ENCODE measurements at regions not wholly inside any gene's neighbourhood (a gene's known extent, or its start where the extent isn't known, plus 50 kb on each side); places are given as distances from the start of the nearest gene placed in this dataset.
"Not testable (repeated sequence)": the region's sequence is repeated elsewhere in the genome, so short reads cannot be mapped to it uniquely, and the experiment has no call there.

DNA sequence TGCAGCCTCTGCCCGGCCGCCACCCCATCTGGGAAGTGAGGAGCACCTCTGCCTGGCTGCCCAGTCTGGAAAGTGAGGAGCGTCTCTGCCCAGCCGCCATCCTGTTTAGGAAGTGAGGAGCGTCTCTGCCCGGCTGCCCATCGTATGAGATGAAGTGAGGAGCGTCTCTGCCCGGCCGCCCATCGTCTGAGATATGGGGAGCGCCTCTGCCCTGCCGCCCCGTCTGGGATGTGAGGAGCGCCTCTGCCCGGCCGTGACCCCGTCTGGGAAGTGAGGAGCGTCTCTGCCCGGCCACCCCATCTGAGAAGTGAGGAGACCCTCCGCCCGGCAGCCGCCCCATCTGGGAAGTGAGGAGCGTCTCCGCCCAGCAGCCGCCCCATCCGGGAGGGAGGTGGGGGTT is 1069.5 kb upstream of the EPHA6 start:
- not testable (repeated sequence) for DNase-seq, H3K9me3 ChIP-seq, H3K36me3 ChIP-seq, H3K27me3 ChIP-seq, H3K4me3 ChIP-seq

- DNase-seq: no peak
- Histone ChIP-seq H3K4me3 (no peak overlapping the region), H3K27me3 (no peaks in the 10 kb centered on the region), H3K36me3 (no peaks in the 10 kb centered on the region), H3K9me3 (no peaks in the 10 kb centered on the region; the same call in 1 of the 2 replicates)
These were observed 1064.3 kb upstream of the EPHA6 start for GRCh38 chr3:95750097-95750496.

GRCh38 chr3:95751509-95751908 is 1062.9 kb upstream of the EPHA6 start:
- no peak overlapping the region for H3K4me3 ChIP-seq
- H3K9me3 ChIP-seq: no peaks in the 10 kb centered on the region
- DNase-seq: no peak
- no peaks in the 10 kb centered on the region for H3K27me3 ChIP-seq
- no peaks in the 10 kb centered on the region for H3K36me3 ChIP-seq

DNA sequence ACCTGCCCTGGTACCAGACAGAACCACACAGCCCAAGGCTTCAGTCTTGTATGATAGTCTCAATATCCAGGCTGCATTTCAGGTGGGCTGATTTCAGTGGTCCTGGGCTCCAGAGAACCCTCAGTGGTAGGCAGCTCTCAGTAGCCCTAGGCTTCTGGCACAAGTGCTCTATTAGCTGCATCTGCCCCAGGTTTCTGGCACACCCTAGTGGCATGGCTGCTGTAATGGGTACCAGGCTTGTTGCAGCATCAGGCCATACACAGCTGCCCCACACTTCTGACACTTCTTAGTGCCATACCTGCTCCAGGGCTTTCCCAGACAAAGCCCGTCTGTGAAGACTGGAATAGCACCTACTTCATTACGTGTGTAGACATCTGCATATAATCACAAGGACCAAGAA is 1062.2 kb upstream of the EPHA6 start:
- Histone ChIP-seq H3K4me3 (no peak overlapping the region), H3K36me3 (no peaks in the 10 kb centered on the region)

GRCh38 chr3:95758707-95759106 is 1055.7 kb upstream of the EPHA6 start:
- Histone ChIP-seq H3K36me3 (no peaks in the 10 kb centered on the region), H3K9me3 (no peaks in the 10 kb centered on the region), H3K4me3 (no peak overlapping the region), H3K27me3 (no peaks in the 10 kb centered on the region)
- no peak for DNase-seq

More for the DNA sequence above, 1062.2 kb upstream of the EPHA6 start:
- Histone ChIP-seq H3K9me3 (no peaks in the 10 kb centered on the region), H3K27me3 (no peaks in the 10 kb centered on the region)
- no peak for DNase-seq

- Histone ChIP-seq H3K9me3 (no peaks in the 10 kb centered on the region), H3K36me3 (no peaks in the 10 kb centered on the region), H3K27me3 (no peaks in the 10 kb centered on the region), H3K4me3 (no peak overlapping the region)
- DNase-seq: no peak
These were observed 1054.6 kb upstream of the EPHA6 start for GRCh38 chr3:95759614-95760301.

DNA sequence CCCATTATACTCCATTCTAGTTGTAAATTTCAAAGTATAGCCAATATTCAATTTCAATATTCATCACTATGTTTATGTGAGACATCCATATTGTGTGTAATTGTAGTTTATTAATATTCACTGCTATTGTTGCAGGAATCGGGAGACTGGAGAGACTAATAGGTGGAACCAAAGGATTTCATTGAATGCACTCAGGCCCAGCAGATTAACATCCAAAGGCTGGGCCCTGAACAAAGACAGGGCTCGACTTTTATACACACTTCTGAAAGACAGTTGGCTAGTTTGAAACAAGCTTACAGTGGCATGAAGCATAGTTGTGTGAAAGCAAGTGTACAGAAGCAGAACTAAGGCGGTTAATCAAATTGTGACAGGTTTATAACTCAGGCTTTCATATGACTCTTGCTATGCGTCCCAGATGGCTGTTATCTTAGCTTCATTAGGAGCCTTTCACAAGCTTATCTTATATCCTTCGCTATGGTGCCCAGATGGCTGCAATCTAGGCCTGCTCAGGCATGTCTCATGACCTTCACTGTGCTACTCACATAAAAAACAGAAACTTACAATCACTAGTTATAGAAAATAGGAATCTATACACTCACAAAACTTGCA is 1038.8 kb upstream of the EPHA6 start:
- peaks cover 17% of the 10 kb centered on the region for H3K9me3 ChIP-seq
- no peak overlapping the region for H3K4me3 ChIP-seq
- no peak for DNase-seq
- no peaks in the 10 kb centered on the region for H3K36me3 ChIP-seq
- no peaks in the 10 kb centered on the region for H3K27me3 ChIP-seq

DNA sequence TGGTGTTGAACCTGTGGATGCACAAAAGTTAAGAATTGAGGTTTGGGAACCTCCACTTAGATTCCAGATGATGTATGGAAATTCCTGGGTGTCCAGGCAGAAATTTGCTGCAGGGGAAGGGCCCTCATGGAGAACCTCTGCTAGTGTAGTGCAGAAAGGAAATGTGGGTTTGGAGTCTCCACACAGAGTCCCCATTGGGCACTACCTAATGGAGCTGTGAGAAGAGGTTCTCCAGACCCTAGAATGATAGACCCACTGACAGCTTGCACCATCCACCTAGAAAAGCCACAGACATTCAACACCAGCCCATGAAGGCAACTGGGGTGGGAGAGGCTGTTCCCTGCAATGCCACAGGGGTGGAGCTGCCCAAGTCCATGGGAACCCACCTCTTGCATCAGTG is 1032.8 kb upstream of the EPHA6 start:
- Histone ChIP-seq H3K4me3 (no peak overlapping the region), H3K9me3 (peaks cover 4% of the 10 kb centered on the region; the same call in 1 of the 2 replicates)
- no peak for DNase-seq

DNA sequence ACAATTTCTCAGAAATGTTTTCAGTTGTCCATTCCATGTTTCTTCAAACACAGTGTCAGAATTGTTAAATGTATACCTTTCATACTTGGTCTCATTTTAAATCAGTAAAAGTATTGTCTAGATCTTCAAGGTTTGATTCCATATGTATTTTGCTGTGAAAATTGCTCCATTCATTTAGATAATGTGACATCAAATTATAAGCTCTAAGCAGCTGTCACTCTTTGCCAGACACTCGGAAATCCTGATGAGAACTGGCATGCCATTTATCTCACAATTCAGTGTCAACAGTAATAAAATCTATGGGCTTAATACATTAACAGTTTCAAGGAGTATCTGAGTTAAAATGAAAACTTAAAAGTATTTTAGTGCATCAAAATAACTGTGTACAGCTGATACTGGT is 1025.3 kb upstream of the EPHA6 start:
- DNase-seq: no peak
- no peak overlapping the region for H3K4me3 ChIP-seq
- H3K36me3 ChIP-seq: no peaks in the 10 kb centered on the region

More for the DNA sequence above, 1032.8 kb upstream of the EPHA6 start:
- Histone ChIP-seq H3K36me3 (no peaks in the 10 kb centered on the region), H3K27me3 (no peaks in the 10 kb centered on the region)

GRCh38 chr3:95797081-95797480 is 1017.3 kb upstream of the EPHA6 start:
- Histone ChIP-seq H3K4me3 (no peak overlapping the region), H3K9me3 (peaks cover 4% of the 10 kb centered on the region; the same call in 1 of the 2 replicates), H3K36me3 (no peaks in the 10 kb centered on the region), H3K27me3 (no peaks in the 10 kb centered on the region)
- DNase-seq: no peak

More for the DNA sequence above, 1025.3 kb upstream of the EPHA6 start:
- no peaks in the 10 kb centered on the region for H3K27me3 ChIP-seq
- H3K9me3 ChIP-seq: no peaks in the 10 kb centered on the region

DNA sequence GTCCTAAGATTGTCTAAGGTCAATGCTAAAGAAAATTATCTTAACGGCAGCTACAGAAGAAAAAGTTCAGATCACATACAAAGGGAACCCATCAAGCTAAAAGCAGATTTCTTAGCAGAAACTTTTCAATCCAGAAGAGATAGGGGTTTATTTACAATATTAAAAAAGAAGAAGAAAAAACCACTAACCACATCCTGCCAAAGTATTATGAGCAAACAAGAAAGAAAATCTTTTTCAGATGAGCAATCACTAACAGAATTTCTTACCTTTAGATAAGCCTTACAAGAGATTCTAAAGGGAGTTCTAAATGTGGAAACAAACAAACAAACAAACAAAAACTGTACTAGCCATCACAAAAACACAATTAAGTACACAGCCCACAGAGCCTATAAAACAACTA is 1015.8 kb upstream of the EPHA6 start:
- Histone ChIP-seq H3K9me3 (peaks cover 4% of the 10 kb centered on the region; the same call in 1 of the 2 replicates), H3K36me3 (no peaks in the 10 kb centered on the region), H3K27me3 (no peaks in the 10 kb centered on the region), H3K4me3 (no peak overlapping the region)
- no peak for DNase-seq

GRCh38 chr3:95810462-95810861 is 1003.9 kb upstream of the EPHA6 start:
- Histone ChIP-seq H3K36me3 (no peaks in the 10 kb centered on the region), H3K4me3 (no peak overlapping the region), H3K9me3 (no peaks in the 10 kb centered on the region), H3K27me3 (no peaks in the 10 kb centered on the region)
- DNase-seq: no peak

DNA sequence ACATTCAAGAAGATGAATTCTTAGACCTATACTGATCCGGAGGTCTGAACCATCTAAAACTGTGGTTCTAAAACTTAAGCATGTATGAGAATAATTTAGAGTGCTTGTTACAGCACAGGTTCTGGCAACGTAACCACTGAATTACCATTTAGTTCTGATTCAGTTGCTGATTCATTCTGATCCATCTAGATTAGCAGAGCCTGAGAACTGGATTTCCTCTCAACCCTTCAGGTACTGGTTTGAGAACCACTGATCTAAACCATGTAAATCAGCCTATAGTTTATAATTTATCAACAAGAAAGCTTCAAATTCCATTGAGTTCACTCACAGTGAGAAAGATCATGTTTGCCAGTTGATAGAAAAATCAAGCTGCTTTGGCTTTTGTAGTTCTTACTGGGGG is 1001.1 kb upstream of the EPHA6 start:
- H3K36me3 ChIP-seq: no peaks in the 10 kb centered on the region
- no peak overlapping the region for H3K4me3 ChIP-seq
- no peaks in the 10 kb centered on the region for H3K9me3 ChIP-seq
- no peaks in the 10 kb centered on the region for H3K27me3 ChIP-seq
- DNase-seq: no peak

DNA sequence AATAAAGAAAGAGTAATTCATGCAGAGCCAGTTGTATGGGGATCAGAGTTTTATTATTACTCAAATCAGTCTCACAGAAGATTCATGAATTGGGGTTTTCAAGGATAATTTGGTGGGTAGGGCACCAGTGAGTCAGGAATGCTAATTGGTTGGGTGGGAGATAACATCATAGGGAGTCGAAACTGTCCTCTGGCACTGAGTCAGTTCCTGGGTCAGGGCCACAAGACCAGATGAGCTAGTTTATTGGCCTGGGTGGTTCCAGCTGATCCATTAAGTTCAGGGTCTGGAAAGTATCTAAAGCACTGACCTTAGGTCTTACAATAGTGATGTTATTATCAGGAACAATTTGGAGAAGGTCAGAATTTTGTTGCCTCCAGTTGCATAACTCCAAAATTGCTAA is 998.6 kb upstream of the EPHA6 start:
- H3K9me3 ChIP-seq: no peaks in the 10 kb centered on the region
- no peak overlapping the region for H3K4me3 ChIP-seq
- DNase-seq: peak; percentile 11
- no peaks in the 10 kb centered on the region for H3K27me3 ChIP-seq
- no peaks in the 10 kb centered on the region for H3K36me3 ChIP-seq

- H3K27me3 ChIP-seq: no peaks in the 10 kb centered on the region
- H3K4me3 ChIP-seq: no peak overlapping the region
- no peaks in the 10 kb centered on the region for H3K9me3 ChIP-seq
- no peaks in the 10 kb centered on the region for H3K36me3 ChIP-seq
- DNase-seq: no peak
These were observed 988.0 kb upstream of the EPHA6 start for GRCh38 chr3:95826419-95826818.

DNA sequence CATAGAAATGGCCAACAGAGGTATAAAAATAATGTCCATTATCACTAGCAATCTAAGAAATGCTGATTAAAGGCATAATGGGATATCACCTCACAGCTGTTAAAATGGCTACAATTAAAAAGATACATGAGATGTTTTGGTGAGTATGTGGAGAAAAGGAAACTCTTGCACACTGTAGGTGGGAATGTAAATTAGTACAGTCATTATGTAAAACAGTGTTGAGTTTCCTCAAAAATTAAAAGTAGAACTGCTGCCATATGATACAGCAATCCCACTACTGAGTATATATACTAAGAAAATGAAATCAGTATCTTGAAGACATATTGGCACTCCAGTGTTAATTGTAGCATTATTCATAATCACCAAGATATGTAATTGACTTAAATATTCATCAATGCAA is 982.2 kb upstream of the EPHA6 start:
- no peak for DNase-seq
- no peaks in the 10 kb centered on the region for H3K36me3 ChIP-seq
- peaks cover 1% of the 10 kb centered on the region; the same call in 1 of the 2 replicates for H3K9me3 ChIP-seq
- no peak overlapping the region for H3K4me3 ChIP-seq
- H3K27me3 ChIP-seq: no peaks in the 10 kb centered on the region

DNA sequence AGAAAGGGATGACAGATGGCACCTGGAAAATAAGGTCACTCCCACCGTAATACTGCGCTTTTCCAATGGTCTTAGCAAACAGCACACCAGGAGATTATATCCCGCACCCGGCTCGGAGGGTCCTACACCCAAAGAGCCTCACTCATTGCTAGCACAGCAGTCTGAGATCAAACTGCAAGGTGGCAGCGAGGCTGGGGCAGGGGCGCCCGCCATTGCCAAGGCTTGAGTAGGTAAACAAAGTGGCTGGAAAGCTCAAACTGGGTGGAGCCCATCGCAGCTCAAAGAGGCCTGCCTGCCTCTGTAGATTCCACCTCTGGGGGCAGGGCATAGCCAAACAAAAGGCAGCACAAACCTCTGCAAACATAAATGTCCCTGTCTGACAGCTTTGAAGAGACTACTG is 953.8 kb upstream of the EPHA6 start:
- H3K9me3 ChIP-seq, H3K4me3 ChIP-seq, H3K36me3 ChIP-seq, H3K27me3 ChIP-seq, DNase-seq: not testable (repeated sequence)

DNA sequence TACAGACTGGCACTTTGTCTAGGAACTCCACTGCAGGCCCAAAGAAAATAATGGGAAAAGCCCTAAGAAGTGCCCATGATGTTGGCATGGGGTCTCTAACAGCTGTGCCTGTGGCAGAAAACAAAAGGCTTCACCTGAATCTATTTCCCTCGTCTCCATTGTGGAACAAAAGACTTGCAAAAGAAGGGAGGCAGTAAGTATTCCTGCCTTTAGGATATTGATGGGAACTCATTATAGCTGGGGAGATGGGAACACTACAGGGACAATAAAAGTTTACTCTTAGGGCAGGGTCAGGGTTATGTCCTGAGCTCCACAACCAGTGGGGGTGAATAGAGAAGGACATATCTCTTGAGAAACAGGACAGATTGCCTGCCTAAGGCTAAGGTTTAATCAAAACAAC is 930.6 kb upstream of the EPHA6 start:
- Histone ChIP-seq H3K27me3 (no peaks in the 10 kb centered on the region), H3K36me3 (no peaks in the 10 kb centered on the region), H3K9me3 (no peaks in the 10 kb centered on the region; the same call in 1 of the 2 replicates), H3K4me3 (no peak overlapping the region)
- DNase-seq: no peak
